NCI-H82 (cell line): ENCODE measurements at regions not wholly inside any gene's neighbourhood (a gene's known extent, or its start where the extent isn't known, plus 50 kb on each side); places are given as distances from the start of the nearest gene placed in this dataset.
A peak's percentile ranks its signal among the peaks of the same experiment; 100 is the strongest.
"Not testable (repeated sequence)": the region's sequence is repeated elsewhere in the genome, so short reads cannot be mapped to it uniquely, and the experiment has no call there.

Experiments used
- DNase-seq: peaks from one replicate; lab custom pipeline; 2025; lab: John Stamatoyannopoulos, UW

- no peak for DNase-seq
Observed at GRCh38 chr14:65834051-65834450, 421.5 kb downstream of the FUT8 start.

GRCh38 chr14:65834812-65835211 is 422.3 kb downstream of the FUT8 start:
- DNase-seq, result no peak

GRCh38 chr14:65835501-65835900 is 423.0 kb downstream of the FUT8 start:
- DNase-seq, result no peak

- DNase-seq, result no peak
Observed at GRCh38 chr14:65838565-65838964, 426.0 kb downstream of the FUT8 start.

GRCh38 chr14:65840118-65840751 is 427.7 kb downstream of the FUT8 start:
- DNase-seq, result peak; percentile 19

GRCh38 chr14:65840786-65841185 is 428.3 kb downstream of the FUT8 start:
- DNase-seq, result no peak

- DNase-seq, result no peak
Observed at GRCh38 chr14:65846196-65846868, 433.8 kb downstream of the FUT8 start.

GRCh38 chr14:65847075-65847847 is 434.7 kb downstream of the FUT8 start:
- no peak for DNase-seq

GRCh38 chr14:65847931-65848330 is 435.4 kb downstream of the FUT8 start:
- DNase-seq, result not testable (repeated sequence)

- no peak for DNase-seq
Observed at GRCh38 chr14:65849091-65849490, 436.6 kb downstream of the FUT8 start.

- DNase-seq, result peak; percentile 94
Observed at GRCh38 chr14:65849558-65849957, 437.0 kb downstream of the FUT8 start.

GRCh38 chr14:65850429-65851135 is 438.1 kb downstream of the FUT8 start:
- DNase-seq, result peak; percentile 65

- no peak for DNase-seq
Observed at GRCh38 chr14:65852689-65853088, 440.2 kb downstream of the FUT8 start.

- no peak for DNase-seq
Observed at GRCh38 chr14:65853407-65853955, 441.0 kb downstream of the FUT8 start.

GRCh38 chr14:65854215-65854614 is 441.7 kb downstream of the FUT8 start:
- DNase-seq, result no peak

GRCh38 chr14:65860956-65861611 is 448.6 kb downstream of the FUT8 start:
- no peak for DNase-seq

- no peak for DNase-seq
Observed at GRCh38 chr14:65864549-65864948, 452.0 kb downstream of the FUT8 start.

GRCh38 chr14:65864984-65865383 is 452.5 kb downstream of the FUT8 start:
- no peak for DNase-seq

GRCh38 chr14:65866448-65866847 is 453.9 kb downstream of the FUT8 start:
- DNase-seq, result no peak

GRCh38 chr14:65866886-65867285 is 454.4 kb downstream of the FUT8 start:
- peak; percentile 69 for DNase-seq

- DNase-seq, result no peak
Observed at GRCh38 chr14:65867333-65867732, 454.8 kb downstream of the FUT8 start.

- no peak for DNase-seq
Observed at GRCh38 chr14:65872536-65872935, 460.0 kb downstream of the FUT8 start.
